ENCODE measurements at regions not wholly inside any gene's neighbourhood (a gene's known extent, or its start where the extent isn't known, plus 50 kb on each side); places are given as distances from the start of the nearest gene placed in this dataset.

GRCh38 chr3:159733194-159733860 is 255.3 kb upstream of the IL12A start:
- no peak for TF ChIP-seq MYC (IDR thresholded peaks at IDR 0.05; ENCODE audit: low read depth, low read length)
- TF ChIP-seq POLR2A (IDR thresholded peaks at IDR 0.05; ENCODE audit: extremely low read depth, insufficient read length), result no peak

Measured in NB4 (cell line).